HG02588 (cell line): ENCODE measurements at regions not wholly inside any gene's neighbourhood (a gene's known extent, or its start where the extent isn't known, plus 50 kb on each side); places are given as distances from the start of the nearest gene placed in this dataset.

Experiments
- ATAC-seq: cut with Tn5 transposase; IDR thresholded peaks from one replicate; pipeline ENCODE4 v1.9.1; 2021; ENCODE audit warnings: mild to moderate bottlenecking, moderate library complexity; ENCODE audit not compliant: unreplicated experiment

GRCh38 chr14:89630101-89630829 lies 213.2 kb upstream of the FOXN3 start:
- no peak for ATAC-seq

GRCh38 chr14:89629383-89629782 lies 212.3 kb upstream of the FOXN3 start:
- ATAC-seq, result no peak

GRCh38 chr14:89628521-89628920 lies 211.5 kb upstream of the FOXN3 start:
- ATAC-seq, result no peak

GRCh38 chr14:89626233-89626806 lies 209.3 kb upstream of the FOXN3 start:
- no peak for ATAC-seq

DNA sequence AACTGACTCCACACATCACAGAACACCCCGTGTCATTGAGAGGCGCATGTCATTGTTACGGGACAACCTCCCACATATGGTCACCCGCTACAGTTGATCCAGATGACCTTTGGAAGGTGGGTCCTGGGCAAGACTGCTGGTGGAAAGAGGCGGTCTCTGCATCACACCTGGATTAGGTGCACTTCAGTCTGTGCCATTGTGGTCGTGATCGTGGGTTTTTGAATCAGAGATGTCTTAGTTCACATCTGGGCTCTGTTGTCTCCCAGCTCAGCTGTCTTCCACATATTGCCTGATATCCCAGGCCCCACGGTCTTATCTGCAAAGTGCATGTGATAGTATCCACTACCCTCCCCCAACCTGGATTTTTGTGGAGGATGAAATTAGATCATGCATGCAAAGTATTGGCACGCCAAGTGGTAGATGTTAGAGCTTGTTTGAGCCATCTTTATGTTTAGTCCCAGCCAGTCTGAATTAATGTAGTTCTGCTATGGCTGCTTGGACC lies 208.7 kb upstream of the FOXN3 start:
- ATAC-seq, result no peak

DNA sequence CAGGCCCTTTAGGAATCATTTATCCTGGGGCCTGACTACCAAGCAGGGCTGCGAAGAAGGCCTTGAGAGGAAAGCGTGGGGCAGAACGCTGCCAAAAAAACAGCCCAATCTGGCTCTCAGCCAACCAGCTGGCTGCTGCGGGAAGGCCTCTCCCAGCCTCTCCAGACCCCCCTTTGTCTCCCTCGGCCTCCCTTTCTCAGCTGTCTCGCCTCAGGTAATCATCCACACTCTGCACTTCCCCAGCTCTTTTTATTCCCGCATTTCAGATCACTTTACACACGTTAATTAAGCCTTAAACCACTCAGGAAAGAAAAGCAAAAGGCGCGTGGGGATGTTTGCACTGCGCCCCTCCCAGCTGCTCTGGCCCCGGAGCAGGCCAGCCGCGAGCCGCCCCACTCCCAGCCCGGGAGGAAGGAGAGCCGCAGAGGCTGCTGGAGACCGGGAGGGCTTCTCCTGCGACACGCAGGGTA lies 208.2 kb upstream of the FOXN3 start:
- no peak for ATAC-seq

GRCh38 chr14:89624500-89625156 lies 207.6 kb upstream of the FOXN3 start:
- no peak for ATAC-seq

- no peak for ATAC-seq
Observed at GRCh38 chr14:89621791-89622638, 205.0 kb upstream of the FOXN3 start.

DNA sequence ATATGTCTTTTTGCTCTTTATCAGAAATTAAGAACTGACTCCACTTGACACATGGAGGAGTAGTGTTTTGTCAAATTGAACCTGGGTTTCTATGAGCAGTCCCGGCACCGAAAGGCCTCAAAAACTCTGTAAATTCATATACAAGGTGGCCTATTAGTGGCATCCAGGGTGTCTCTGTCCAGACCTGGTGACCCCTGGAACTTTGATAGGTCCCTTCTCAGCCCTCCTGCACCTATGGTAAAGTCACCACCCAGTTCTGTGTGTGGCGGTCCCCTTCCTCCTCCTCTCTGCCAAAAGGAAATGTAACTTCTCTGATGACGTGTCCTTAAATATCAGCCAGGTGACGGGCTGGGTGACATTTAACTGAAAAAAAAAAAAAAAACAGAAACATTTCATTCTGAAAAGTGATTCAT lies 204.0 kb upstream of the FOXN3 start:
- no peak for ATAC-seq

DNA sequence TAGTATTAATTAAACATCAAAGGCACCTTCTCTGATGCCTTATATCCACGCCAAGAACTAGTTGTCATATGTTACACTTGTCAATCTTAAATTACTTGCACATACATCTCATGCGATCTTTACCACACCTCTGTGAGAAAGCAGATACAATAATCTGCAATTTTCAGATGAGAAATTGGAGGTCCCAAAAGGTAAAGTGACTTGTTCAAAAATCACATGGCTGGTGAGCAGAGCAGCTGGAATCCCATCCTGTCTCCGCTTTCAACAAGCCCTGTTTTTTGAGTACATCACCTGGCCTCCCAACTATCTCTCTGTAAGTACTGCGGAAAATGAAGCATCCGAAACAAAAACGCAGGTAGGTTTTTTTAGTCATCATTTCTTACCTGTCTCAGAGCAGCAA lies 203.4 kb upstream of the FOXN3 start:
- ATAC-seq, result no peak

DNA sequence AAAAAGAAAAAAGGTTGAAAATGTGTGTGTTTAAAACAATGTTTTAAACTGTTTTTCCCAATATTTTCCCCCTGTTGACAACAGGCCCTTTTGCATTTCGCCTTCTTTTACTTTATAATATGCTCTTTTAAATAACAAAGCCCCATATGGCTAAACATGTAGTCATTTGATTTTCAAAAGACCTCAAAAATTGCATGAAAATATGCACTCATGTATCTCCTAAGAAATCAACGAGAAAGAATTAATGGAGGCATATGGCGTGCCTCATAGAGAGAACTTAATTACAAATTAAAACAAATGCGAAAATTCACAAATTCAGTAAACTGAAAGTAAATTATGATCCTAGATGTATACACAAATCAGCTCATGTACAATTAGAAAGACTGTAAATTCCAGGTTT lies 202.6 kb upstream of the FOXN3 start:
- ATAC-seq, result no peak

- peak; percentile 71 for ATAC-seq
Observed at GRCh38 chr14:89618811-89619551, 201.9 kb upstream of the FOXN3 start.

GRCh38 chr14:89618330-89618708 lies 201.3 kb upstream of the FOXN3 start:
- no peak for ATAC-seq

- peak; percentile 25 for ATAC-seq
Observed at GRCh38 chr14:89617481-89618329, 200.7 kb upstream of the FOXN3 start.

DNA sequence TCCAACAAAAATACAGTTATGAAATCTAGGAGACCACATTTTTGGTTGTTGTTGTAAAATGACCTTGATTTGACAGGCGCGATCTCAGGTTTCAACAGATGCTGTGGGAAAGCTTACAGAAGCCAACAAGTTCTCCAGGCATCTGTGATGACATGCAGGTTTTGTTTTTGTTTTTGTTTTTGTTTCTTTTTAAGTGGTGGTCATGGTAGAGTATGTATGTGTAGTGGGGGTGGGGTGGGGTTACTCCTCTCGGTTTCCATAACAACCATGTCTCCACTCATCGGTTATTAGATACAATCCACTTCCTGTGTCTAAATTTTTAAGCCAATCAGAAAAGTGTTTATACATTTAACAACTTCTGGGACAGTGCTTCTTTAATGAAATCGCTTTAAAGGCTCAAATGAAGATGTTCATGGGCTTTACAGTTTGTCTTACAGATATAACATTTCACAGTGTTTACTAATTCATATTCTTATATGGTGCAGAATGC lies 199.9 kb upstream of the FOXN3 start:
- ATAC-seq, result peak; percentile 36

- ATAC-seq, result no peak
Observed at GRCh38 chr14:89616425-89616824, 199.4 kb upstream of the FOXN3 start.

- ATAC-seq, result no peak
Observed at GRCh38 chr14:89615421-89615820, 198.4 kb upstream of the FOXN3 start.

DNA sequence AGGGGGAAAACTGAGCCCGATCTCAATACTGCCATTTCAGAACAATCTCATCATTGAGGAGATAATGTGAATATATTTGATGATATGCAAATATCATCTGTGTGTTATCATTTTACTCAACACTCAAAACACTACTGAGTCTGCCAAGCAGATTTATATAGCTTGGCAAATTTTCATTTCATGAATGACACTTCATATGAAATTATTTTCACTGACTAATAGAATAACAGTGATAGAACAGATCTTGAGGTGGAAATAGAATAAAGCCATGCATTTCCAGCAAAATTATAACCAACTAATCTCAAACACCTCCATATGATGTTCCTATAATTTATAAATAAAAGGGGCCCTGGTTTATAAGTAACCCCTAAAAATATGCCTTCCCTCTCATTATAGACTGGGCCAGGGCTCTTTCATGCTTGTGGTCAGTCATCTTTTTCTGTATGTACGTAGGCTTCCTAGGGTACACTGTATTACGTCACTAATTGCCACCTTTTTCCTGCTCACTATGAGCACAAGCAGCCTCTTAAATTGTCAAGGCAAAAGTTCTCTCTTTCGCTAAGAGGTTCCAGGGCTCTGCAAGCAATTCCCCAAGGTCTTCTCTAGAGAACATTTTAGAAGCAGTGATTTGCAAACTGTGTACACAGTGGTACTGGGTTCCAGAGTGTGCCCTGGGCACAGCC lies 197.1 kb upstream of the FOXN3 start:
- ATAC-seq, result no peak
